GM06990 (cell line): ENCODE measurements at regions not wholly inside any gene's neighbourhood (a gene's known extent, or its start where the extent isn't known, plus 50 kb on each side); places are given as distances from the start of the nearest gene placed in this dataset.
"Not testable (repeated sequence)": the region's sequence is repeated elsewhere in the genome, so short reads cannot be mapped to it uniquely, and the experiment has no call there.

Experiments
- DNase-seq: peaks from one replicate; pipeline ENCODE4 v3.0.0-alpha.2; 2011; ENCODE audit not compliant: insufficient read length; ENCODE audit errors: extremely low read depth
- H3K27me3 ChIP-seq: replicated peaks from 2 replicates; pipeline ENCODE4 v1.6.0; 2011; ENCODE audit warnings: low read length; ENCODE audit not compliant: control insufficient read depth, insufficient read depth
- H3K36me3 ChIP-seq: 2 replicates; pipeline ENCODE4 v1.5.1; 2011; ENCODE audit warnings: low read length; ENCODE audit not compliant: control insufficient read depth, insufficient read depth
- H3K4me3 ChIP-seq: replicated peaks from 2 replicates; pipeline ENCODE4 v1.5.1; 2011; ENCODE audit warnings: low read depth, mild to moderate bottlenecking, control low read depth, low read length
- CTCF ChIP-seq: IDR thresholded peaks from 2 replicates; pipeline ENCODE4 v1.5.1; 2011; ENCODE audit warnings: low read length, control low read depth, mild to moderate bottlenecking, inconsistent platforms; ENCODE audit not compliant: insufficient read depth, poor library complexity, severe bottlenecking

GRCh38 chr6:97947841-97948240 lies 664.8 kb upstream of the MMS22L start:
- no peak for TF ChIP-seq CTCF
- no peak for DNase-seq
- H3K4me3 ChIP-seq: no peak overlapping the region
- H3K36me3 ChIP-seq: no peaks in the 10 kb centered on the region
- H3K27me3 ChIP-seq: no peaks in the 10 kb centered on the region

DNA sequence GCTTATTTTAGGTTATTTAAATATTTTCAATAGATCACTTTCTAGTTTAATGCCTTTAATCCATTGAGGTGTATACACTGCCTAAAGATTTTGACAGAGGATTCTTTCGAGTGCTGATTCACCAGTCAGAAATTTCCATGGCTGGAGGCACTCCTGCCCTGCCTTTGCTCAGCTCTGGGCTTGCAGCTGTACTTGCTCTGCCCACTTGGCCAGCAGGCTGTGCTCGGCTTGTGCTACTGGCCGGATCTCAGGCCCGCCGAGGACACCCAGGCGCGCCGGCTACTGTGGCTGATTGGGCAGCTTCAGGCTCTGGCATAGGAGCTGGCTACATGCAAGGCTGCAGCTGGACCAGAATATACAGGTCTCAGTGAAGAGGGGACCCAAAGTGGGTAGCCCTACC lies 675.1 kb upstream of the MMS22L start:
- Histone ChIP-seq H3K27me3 (no peaks in the 10 kb centered on the region), H3K36me3 (no peaks in the 10 kb centered on the region), H3K4me3 (no peak overlapping the region)
- DNase-seq: no peak
- TF ChIP-seq CTCF: no peak

DNA sequence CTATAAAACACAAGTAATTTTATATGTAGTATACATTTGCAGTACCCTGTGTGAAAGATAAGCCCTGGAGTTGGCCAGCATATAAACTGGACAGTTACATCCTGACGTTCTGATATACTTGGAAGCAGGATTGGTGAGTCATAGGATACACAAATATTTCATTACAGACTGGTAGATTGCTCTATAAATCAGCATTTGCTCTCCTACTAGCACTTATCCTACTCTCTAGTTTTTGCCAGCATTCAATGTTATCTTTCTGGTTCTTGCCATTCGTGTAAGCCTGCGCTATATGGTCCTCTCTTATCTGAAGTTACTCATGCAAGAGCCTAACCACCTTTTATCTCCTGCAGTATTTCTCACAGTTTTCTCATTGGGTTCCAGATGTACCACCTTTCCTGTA lies 680.2 kb upstream of the MMS22L start:
- TF ChIP-seq CTCF: no peak
- no peaks in the 10 kb centered on the region for H3K36me3 ChIP-seq
- no peak for DNase-seq
- H3K27me3 ChIP-seq: no peaks in the 10 kb centered on the region
- H3K4me3 ChIP-seq: no peak overlapping the region

- no peak for TF ChIP-seq CTCF
- H3K36me3 ChIP-seq: no peaks in the 10 kb centered on the region
- no peak overlapping the region for H3K4me3 ChIP-seq
- no peaks in the 10 kb centered on the region for H3K27me3 ChIP-seq
- DNase-seq: no peak
These were observed 686.0 kb upstream of the MMS22L start for GRCh38 chr6:97969065-97969464.

DNA sequence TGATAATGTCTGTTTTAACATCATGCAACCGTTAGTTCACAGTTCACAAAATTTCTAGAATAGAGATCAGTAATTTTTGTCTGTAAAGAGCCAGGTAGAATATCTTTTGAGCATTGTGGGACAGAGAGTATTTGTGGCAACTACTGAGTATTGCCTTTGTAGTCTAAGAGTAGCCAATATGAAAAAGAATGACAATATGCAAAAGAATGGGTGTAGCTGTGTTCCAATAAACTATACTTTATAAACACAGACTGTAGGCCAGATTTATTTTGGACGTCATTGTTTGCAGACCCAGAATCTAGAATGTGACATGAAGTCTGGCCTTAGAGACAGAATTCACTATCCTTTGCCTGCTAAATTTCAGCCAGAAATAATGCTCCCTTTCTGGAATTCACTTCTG lies 694.1 kb upstream of the MMS22L start:
- no peak for DNase-seq
- Histone ChIP-seq H3K27me3 (no peaks in the 10 kb centered on the region), H3K36me3 (no peaks in the 10 kb centered on the region), H3K4me3 (no peak overlapping the region)
- no peak for TF ChIP-seq CTCF

GRCh38 chr6:97978855-97979271 lies 695.8 kb upstream of the MMS22L start:
- DNase-seq: peak; percentile 3
- TF ChIP-seq CTCF: no peak
- no peaks in the 10 kb centered on the region for H3K36me3 ChIP-seq
- H3K27me3 ChIP-seq: no peaks in the 10 kb centered on the region
- no peak overlapping the region for H3K4me3 ChIP-seq

DNA sequence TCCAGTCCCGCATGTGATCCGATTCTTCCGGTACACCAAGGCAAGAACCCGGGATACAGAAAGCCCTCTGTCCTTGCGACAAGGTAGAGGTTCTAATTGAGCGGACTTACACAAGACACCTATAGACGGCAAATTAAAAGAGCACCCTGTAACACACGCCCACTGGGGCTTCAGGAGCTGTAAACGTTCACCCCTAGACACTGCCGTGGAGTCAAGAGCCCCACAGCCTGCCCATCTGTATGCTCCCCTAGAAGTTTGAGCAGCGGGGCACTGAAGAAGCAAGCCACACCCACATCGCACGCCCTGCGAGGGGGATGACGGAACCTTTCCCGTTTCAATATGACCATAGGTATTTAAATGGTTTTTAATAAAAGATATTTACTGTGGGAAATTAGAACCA lies 696.3 kb upstream of the MMS22L start:
- H3K27me3 ChIP-seq, DNase-seq, H3K4me3 ChIP-seq, H3K36me3 ChIP-seq: not testable (repeated sequence)
